ENCODE measurements at regions not wholly inside any gene's neighbourhood (a gene's known extent, or its start where the extent isn't known, plus 50 kb on each side); places are given as distances from the start of the nearest gene placed in this dataset.
"Not testable (repeated sequence)": the region's sequence is repeated elsewhere in the genome, so short reads cannot be mapped to it uniquely, and the experiment has no call there.

DNA sequence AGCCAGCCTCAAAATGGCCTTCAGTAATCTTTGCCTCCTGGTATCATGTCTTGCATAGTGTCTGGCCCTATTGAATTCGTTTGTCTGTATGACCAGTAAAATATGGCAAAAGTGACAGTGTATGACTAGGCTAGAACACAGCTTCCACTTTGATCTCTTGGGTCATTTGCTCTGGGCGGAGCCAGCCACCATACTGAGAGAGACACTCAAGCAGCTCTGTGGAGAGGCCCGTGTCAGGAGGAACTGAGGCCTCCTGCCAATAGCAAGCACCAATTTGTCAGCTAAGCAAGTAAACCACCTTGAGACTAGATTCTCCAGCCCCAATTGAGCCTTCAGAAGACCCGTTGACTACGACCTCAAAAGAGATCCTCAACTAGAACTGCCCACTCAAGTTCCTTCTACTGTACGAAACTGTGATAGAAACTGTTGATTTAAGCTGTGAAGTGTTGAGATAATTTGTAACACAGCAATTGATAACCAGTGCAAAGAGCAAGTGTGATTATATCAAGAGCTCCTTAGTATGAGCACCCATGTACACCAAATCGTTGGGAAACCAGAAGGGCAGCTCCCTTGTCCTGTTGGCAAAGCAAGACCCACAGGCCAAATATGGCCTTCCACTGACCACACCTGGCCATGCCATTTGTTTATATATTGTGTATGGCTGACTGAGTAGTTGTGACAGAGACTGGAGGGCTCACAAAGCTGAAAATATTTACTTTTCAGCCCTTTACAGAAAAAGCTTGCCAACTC is 52.7 kb upstream of the SERBP1 start:
- no peak for ATAC-seq

DNA sequence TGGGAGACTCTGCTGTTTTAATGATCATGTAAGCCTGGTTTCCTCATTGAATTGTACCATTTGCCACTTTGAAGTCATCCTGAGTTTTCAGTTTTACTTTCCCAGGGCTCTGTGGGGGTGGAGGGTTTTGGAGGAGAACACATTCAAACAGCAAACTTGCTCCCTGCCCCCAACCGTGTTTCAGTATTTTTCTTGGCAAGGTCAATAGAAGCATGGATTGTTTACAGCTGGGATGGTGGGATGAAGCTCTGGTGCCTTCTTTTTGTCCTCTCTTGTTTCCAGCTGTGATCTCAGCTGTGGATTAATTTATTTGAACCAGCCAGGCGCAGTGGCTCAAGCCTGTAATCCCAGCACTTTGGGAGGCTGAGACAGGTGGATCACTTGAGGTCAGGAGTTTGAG is 54.3 kb upstream of the SERBP1 start:
- no peak for ATAC-seq

DNA sequence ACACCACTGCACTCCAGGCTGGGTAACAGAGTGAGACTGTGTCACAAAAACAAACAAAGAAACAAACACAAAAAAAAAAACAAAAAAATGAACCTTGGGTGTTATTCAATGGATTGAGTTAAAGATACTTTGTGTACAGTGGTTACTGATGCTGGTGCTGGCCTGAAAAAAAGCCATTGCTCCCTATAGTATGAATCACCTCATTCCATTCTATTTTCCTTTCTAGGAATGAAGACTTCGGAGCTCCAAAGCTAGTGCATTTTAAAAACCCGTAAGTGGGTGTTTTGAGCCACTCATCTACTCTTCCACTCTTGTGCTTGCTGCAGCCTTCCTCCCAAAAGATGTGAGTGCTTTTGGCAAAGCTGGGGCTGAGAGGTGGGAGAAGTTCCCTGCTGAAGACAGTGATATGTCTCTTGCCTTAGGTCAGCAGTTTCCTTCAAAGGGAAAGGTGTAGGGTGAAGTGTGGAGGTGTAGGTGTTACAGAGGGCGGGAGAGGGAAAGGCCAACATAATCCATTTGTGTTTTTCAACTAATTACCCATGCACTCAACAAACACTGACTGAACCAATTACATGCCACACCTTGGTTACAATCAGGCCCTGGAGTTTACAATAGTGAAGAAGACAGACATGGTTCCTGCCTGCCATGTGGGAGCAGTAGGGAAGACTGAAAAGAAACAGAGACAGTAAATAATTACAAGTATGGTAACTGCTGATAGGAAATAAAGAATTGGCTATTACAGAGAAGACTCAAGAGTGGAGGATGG is 55.0 kb upstream of the SERBP1 start:
- no peak for ATAC-seq

DNA sequence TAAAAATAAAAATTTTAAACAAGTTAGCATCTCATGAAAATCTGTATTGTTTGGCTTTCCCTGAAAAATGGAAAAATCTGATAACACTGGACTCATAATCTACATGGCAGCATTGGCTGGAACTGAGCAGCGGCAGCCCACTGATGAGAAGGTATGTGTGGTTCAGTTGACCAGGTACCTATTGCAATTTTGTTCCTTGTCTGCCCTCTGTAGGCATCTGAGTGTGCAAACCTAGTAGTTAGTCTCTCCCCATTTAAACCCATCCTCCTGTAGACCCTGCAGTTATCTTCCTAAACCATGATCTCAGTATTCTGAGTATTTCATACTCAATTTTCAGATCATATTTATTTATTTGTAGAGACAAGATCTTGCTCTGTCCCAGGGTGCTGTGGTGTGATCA is 59.4 kb upstream of the SERBP1 start:
- peak; percentile 52 for ATAC-seq

DNA sequence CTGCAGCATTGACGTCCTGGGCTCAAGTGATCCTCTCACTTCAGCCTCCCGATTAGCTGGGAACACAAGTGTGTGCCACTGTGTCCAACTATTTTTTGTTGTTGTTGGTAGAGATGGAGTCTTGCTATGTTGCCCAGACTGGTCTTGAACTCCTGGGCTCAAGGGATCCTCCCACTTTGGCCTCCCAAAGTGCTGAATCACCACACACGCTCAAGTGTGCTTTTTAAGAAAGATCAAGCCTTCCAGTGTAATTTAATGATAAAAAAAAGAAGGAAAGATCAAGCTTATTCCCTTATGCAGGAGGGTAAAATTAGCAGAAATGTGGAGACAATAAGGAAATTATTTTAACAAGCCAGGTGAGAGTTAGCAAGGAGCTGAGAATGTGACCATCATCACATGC is 61.1 kb upstream of the SERBP1 start:
- no peak for ATAC-seq

DNA sequence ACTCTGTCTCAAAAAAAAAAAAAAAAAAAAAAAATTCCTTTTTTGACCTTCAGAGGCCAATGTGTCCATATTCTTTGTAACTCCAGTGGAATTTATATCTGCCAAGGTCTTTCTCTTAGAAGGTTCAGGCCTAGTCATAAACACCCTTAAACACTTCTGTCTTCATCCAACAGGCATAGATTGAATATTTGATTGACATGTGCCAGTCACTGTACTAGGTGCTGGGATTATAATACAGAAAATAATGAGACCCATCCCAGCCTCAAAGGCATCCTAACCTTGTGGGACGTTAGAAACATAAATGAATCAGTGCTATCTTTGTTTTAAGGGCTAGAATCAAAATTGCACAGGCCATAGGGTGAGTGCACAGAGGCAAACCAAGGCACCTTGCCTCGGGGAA is 62.9 kb upstream of the SERBP1 start:
- ATAC-seq, result no peak

DNA sequence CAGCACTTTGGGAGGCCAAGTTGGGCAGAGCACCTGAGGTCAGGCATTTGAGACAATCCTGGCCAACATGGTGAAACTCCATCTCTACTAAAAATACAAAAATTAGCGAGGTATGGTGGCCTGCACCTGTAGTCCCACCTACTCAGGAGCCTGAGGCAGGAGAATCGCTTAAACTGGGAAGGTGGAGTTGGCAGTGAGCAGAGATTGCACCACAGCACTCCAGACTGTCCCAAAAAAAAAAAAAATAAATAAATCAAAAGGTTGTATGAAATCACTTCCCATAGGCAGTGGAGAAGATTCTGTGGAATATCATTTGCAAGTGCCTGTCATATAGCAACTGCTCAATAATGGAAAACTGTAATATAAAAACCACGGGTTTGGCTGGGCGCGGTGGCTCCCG is 65.1 kb upstream of the SERBP1 start:
- no peak for ATAC-seq

DNA sequence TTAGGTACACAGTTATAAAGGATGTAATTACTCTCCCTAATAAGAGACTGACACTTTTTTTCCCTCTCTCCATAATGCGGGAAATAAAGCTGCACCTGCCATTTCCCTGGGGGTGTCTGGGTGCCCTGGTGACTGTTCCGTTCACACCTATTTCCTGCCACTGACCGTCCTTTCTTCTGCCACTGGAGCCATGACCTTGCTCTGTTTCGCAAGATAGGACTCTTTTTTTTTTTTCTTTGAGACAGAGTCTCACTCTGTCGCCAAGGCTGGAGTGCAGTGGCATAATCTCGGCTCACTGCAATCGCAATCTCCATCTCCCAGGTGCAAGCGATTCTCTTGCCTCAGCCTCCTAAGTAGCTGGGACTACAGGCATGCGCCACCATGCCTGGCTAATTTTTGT is 66.1 kb upstream of the SERBP1 start:
- ATAC-seq, result no peak

DNA sequence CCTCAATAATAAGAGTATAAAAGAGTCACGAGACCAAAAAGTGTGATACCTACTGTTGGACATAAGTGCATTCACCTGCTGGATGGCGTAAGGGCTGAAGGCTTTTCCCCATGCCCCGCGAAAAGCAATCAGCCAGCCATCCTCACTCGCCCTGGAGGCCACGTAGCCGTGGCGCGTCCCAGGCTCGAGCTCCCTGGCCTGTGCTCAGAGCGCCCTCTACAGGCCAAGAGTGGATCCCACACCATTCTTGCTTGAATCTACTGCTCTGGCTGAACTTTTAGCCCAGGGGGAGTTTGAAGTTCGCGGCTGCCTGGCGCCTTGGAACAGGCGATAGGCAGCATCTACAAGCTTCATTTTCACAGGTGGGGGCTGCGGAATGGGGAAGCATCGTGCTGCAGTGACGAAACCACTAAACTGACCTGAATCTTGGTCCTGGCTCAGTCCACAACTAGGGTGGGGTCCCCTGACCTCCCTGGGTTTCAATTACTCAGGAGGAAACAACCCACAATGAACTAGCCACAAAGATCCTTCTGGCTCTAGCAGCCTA is 70.3 kb upstream of the SERBP1 start:
- ATAC-seq, result peak; percentile 99

DNA sequence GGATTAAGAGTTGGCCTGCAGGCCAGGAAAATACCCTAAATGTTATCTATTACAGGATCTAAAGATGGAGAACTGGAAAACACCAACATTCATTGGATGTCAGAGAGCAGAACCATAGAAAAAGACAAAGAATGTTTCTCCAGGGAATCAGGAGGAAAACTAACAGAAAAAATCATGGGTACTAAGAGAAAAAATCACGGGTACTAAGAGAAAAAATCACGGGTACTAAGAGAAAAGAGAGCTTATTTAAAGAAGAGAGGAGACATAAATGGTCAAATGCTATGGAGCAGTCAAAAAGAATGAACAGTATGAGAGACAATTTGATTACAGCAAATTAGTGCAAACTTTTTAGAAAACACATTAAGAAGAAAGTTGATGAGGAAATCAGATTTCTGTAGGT is 73.8 kb upstream of the SERBP1 start:
- no peak for ATAC-seq

DNA sequence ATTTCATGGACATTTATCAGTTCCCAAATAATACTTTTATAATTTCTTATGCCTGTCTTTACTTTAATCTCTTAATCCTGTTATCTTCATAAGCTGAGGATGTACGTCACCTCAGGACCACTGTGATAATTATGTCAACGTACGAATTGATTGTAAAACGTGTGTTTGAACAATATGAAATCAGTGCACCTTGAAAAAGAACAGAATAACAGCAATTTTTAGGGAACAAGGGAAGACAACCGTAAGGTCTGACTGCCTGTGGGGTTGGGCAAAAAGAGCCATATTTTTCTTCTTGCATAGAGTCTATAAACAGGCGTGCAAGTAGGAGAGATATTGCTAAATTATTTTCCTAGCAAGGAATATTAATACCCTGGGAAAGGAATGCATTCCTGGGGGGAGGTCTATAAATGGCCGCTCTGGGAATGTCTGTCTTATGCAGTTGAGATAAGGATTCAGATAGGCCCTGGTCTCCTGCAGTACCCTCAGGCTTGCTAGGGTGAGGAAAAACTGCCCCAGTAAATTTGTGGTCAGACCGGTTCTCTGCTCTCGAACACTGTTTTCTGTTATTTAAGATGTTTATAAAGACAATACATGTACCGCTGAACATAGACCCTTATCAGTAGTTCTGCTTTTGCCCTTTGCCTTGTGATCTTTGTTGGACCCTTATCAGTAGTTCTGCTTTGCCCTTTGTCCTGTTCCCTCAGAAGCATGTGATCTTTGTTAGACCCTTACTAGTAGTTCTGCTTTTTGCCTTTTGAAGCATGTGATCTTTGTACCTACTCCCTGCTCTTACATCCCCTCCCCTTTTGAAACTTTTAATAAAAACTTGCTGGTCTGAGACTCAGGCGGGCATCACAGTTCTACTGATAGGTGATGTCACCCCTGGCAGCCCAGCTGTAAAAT is 83.4 kb upstream of the SERBP1 start:
- not testable (repeated sequence) for ATAC-seq

DNA sequence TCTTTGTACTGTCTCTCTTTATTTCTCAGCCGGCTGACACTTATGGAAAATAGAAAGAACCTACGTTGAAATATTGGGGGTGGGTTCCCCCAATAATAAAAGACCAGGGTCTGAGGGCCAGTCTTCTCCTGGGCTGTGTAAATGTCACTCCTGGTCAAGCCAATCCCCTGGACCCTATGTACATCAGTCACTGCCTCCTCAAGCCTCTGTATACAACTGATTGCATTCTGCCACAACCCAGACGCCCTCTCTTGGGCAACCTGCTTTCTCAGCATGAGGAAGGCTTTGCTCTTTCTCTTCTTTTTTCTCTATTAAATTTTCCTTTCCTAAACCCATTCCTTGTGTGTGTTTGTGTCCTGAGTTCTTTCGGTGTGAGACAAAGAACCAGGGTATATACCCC is 84.1 kb upstream of the SERBP1 start:
- no peak for ATAC-seq

DNA sequence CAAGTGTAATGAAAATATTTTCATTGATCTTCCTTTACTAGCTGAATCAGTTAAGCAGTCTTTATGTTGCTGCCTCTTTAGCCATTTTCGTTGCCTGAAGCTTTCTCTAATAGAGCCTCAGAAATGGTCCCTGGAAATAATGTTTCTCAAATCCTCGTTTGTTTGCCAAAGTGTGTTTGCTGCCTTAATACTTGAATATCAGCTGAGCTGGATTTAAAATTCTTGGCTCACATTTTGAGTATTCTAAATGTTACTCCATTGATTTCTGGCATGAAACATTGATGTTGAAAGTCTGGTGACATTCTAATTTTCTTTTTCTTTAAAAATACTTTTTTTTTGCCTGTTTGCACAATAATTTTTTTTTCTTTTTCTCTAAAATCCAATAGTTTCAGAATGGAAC is 84.6 kb upstream of the SERBP1 start:
- ATAC-seq, result no peak

DNA sequence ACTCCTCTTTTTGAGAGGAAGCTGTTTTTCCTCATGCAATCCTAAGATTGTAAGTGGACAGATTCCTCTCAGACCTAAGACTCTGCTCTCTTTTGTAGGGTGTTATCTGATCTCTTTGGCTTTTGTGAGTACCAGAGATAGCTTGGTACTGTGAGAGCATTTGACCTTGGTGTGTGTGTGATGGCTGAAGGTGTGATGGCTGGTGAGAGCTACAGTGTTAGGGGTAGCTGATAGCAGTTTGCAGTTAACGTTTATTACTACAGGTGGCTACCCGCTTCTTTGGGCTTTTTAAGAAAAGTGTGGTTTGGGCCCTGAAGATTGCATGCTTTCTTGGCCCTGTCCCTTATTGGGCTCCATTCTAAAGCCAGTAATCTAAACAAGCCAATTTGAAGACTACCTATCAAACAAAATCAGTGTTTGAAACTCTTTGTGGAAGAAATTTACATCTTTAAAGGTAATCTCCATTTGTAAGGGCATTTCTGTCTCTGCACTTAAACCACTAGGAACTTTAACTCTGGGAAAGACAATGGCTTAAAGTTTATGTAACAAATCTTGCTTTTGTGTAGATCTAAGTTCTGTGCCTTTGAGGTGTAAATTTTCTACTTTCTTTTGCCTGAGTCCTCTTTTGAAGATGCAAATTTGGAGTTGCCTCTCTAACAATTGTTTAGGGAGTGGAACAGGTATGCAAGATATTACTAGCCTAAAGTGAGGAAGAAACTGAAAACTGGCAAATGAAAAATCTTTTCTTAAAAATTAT is 85.3 kb upstream of the SERBP1 start:
- no peak for ATAC-seq

DNA sequence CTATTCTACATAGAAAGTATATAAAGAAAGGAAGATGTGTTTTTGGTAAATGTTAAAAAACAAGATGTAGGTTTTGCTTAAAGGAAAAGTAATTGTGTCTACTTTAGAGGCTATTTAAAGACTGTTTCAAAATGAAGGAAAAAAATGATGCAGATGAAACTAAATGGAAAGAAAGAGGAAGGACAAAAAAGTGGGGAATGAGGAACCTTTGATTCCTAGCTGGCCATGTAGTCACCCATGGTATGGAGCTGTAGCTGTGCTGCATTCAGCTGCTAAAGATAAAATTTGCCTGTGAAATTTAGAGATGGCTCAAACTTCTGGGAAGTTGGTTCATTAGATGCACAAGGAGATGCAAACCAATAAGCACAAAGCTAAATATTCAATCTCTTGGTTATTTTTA is 86.8 kb upstream of the SERBP1 start:
- no peak for ATAC-seq

DNA sequence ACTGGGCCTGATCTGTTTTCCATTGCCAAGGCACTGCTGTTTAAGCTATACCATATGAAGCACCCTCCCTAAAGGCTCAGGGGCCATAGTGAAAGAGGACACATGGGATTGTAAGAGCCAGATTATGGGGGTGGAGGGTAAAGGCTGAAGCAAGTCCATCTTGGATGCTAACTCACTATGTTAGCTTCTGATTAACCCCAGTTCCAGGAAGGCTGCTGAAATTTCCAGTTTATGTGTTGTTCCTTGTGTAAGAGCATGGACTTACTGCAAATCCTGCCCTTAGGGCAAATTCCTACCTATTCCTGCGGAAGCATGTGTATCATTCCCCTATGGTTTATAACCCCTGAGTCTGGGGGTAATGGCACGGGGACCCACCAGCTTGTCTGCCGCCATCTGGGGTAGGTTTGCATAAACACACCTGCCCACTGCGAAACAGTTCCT is 91.8 kb upstream of the SERBP1 start:
- ATAC-seq, result peak; percentile 40

DNA sequence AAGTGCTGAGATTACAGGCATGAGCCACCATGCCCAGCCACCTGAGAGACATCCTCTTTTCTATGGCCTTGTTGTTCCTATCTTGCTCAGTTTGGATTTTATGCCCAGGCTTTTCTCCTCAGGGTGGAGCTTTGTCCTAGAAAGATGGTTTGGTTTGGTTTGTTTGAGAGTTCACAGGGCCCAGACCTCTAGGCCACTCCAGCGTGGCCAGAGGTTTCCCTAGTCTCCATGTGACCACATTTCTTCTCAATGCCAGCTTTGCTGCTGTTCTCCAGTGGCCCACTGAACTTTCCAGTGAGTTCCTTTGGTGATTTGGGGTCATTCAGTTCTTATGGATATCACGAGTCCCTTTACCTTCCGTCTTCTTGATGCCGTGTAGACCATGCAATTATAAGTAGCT is 92.6 kb upstream of the SERBP1 start:
- ATAC-seq, result no peak

DNA sequence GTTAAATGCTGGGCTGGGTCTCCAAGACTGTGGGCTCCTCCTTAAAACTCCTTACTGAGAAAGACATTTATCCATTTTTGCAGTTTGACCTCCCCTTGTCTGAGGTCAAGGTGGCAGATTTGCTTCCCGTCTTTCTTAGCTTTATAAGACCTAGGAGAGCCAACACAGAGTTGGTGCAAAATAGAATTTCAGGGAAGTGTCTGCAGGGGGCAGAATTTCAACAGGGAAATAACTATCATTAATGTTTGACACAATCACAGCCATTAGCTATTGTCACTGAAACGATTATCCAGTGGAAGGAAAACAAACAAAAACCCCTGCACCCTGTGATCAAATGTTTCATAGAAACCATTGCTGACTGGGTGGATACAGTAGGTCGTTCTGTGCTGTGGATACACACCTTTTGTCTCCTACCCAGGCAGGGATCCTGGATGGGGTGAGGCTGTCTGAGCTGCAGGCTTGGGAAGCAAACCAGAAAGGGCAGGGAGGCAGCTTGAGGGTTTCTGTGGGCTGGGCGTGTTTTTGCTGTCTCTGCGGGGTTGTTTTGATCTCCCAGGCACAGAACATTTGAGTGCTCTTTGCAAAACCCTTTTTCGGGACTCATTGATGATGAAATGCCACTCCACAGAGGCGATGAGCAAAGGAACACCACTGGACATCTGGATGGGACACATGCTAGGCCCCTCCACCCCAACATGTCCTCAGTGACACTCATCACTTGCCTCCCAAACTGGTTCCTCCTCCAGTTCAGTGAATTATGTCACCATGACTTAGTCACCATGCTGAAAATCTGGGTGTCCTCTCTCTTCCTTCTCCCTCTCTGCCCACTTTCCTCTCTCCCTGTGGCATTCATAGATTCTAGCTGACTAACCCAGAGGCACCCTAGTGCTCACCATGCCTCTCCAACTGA is 94.2 kb upstream of the SERBP1 start:
- peak; percentile 90 for ATAC-seq

DNA sequence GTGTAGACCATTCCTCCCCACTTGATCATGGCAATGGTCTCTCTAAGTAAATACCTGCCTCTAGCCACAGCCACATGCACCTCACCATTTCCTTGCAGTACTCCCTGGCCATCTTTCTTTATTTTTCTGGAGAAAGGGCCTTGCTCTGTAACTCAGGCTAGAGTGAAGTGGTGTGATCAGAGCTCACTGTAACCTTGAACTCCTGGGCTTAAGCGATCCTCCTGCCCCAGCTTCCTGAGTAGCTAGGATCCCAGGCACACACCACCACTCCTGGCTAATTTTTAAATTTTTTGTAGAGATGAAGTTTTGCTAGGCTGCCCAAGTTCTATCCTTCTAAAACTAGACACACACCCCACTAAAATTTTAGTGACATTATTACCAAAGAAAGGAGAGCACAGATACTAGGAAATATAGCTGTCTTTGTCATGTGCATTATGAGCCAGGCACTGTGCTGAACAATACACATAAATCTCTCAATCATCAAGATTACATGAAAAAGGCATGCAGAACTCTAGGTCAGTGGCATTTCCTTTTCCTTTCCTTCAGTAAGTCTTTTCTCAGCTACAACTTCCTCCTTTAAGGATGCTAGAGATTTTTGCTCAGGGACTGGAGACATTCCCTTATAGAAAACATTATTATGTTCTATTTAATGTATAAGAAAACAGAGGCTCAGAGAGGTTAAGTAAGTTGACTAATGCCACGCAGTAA is 95.0 kb upstream of the SERBP1 start:
- ATAC-seq, result no peak

DNA sequence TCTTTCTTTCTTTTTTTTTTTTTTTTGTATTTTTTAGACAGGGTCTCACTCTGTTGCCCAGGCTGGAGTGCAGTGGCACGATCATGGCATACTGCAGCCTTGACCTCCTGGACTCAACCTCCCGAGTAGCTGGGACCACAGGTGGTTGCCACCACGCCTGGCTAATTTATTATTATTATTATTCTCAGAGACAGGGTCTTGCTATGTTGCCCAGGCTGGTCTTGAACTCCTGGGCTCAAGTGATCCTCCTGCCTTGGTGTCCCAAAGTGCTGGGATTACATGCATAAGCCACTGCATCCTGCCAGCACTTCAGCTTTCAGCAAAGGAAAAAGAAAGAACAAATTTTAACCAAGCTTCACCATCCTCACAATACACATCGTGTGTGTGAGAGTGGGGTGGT is 97.9 kb upstream of the SERBP1 start:
- ATAC-seq, result no peak
